ENCODE measurements at regions not wholly inside any gene's neighbourhood (a gene's known extent, or its start where the extent isn't known, plus 50 kb on each side); places are given as distances from the start of the nearest gene placed in this dataset.
"Not testable (repeated sequence)": the region's sequence is repeated elsewhere in the genome, so short reads cannot be mapped to it uniquely, and the experiment has no call there.

DNA sequence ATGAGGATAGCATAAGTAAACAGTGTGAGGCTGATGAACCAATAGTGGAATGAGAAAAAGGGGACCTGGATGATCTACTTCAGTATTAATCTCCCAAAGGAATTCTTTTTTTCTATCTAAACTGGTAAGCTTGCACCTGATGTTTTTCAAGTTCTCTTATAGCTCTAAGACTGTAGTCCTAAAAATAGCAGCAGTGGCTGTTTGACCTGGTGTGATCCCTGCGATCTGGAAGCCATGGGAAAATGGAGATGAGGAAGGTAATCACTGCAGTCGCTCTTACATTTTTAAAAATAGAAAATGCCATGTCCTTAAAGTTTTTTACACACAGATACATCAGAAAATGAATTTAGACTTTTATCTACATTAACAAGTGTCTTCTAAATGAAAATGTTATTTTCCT is 926.4 kb upstream of the SLC35B3 start:
- no peak for DNase-seq

- no peak for DNase-seq
Observed at GRCh38 chr6:9360881-9361280, 925.5 kb upstream of the SLC35B3 start.

DNA sequence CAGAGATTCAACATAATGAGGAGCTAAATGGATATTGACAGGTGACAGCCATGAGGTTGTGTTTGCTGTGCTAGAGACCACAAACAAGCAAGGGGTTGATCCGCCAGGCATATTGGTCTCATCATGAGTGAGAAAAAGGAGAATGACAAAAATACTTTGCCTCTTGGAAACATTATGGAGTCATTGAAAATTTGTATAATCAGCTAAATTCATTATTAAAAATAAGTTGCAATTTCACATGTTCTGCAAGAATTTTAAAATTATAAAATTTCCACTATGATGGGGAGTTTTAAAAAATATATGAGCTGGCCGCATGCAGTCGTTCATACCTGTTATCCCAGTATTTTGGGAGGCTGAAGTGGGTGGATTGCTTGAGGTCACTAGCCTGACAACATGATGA is 912.3 kb upstream of the SLC35B3 start:
- no peak for DNase-seq

- DNase-seq: no peak
Observed at GRCh38 chr6:9346923-9347322, 911.6 kb upstream of the SLC35B3 start.

GRCh38 chr6:9335431-9335830 is 900.1 kb upstream of the SLC35B3 start:
- DNase-seq: no peak

DNA sequence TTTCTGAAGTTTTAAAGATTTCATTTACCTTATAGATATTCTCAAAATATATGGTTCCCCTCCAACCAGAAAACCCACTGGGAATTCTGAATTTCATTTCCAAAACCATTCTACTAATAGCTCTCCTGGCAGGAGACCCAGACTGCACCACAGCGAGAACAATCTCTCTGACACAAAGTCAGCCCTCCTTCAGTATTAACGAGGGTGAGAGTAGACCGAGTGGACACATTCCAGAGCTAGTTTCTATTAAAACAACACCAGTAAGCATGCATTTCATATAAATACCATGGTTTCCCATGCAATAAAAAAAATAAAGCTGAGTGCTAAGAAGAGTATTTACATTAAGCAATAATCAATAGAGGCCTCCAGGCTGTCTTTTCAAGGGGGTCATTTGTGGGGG is 899.6 kb upstream of the SLC35B3 start:
- no peak for DNase-seq

DNA sequence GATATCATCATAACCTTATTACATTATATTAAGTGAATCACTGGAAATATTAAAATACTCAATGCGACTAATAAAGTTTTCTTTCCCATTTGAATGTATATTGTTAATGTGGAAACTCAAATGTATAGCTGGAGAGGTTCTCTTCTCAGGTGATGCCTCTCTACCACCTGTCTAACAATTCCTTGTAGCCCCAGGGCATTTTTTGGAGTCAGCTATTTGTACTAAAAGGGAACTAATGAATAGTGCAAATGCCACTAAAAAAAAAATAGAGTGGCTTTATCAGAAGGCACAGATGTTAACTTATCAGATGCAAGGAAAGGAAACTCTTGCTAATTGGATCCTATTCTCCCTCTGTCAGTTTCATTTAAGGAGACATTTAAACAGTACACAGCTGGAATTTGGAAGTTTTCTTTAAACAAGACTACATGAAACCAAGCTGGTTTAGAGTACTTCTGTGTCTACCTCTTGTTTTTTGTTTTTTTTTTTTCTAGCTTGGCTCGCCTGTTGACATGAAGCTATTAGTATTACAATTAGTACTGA is 897.0 kb upstream of the SLC35B3 start:
- DNase-seq: no peak

- DNase-seq: no peak
Observed at GRCh38 chr6:9316831-9317230, 881.5 kb upstream of the SLC35B3 start.

- no peak for DNase-seq
Observed at GRCh38 chr6:9315966-9316650, 880.8 kb upstream of the SLC35B3 start.

- DNase-seq: no peak
Observed at GRCh38 chr6:9308284-9308683, 872.9 kb upstream of the SLC35B3 start.

- DNase-seq: no peak
Observed at GRCh38 chr6:9307786-9308185, 872.4 kb upstream of the SLC35B3 start.

DNA sequence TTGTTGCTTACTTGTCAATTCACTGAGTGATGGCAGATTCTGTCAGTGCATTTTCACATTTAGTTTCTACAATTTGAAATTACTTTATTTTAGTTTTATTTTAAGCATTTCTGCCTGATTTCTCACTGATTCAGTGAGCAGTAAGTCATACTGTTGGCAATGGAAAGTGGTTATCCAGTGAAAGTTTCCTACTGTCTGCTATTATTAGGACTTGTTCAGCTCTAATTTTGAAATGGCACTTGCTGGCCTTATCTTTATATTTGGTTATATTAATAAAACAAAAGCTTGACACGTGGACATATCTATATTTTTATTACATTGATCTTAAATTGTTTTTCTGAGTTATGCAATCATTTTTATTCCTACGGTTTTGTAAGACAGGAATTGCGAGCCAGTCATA is 871.8 kb upstream of the SLC35B3 start:
- DNase-seq: no peak

GRCh38 chr6:9295644-9296043 is 860.3 kb upstream of the SLC35B3 start:
- no peak for DNase-seq

GRCh38 chr6:9292975-9293374 is 857.6 kb upstream of the SLC35B3 start:
- no peak for DNase-seq

DNA sequence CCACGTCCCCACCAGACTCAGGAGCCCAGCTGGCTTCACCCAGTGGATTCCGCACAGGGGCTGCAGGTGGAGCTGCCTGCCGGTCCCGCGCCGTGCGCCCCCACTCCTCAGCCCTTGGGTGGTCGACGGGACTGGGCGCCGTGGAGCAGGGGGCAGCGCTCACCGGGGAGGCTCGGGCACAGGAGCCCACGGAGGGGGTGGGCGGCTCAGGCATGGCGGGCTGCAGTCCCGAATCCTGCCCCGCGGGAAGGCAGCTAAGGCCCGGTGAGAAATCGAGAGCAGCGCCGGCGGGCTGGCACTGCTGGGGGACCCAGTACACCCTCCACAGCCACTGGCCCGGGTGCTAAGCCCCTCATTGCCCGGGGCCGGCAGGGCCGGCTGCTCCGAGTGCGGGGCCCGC is 855.0 kb upstream of the SLC35B3 start:
- DNase-seq: not testable (repeated sequence)

DNA sequence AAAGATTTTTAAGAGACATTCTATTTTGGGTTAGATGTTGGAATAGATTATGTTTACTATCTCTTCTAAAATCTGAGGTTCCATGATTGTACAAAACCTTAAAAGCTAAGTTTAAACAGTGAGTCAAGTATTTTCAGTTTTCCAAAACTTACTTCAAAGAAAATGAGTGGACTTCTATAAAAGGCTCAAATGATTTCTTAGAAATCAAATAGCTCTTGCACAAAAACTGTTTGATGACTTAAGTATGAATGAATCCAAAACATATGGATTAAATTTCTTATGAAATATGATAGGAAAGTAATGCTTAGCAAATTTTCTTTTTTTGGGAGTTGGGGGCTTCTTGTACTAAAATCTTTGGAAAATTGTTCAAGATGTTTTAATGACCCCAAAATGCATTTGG is 837.3 kb upstream of the SLC35B3 start:
- DNase-seq: no peak

- DNase-seq: no peak
Observed at GRCh38 chr6:9266741-9267140, 831.4 kb upstream of the SLC35B3 start.

- DNase-seq: no peak
Observed at GRCh38 chr6:9257215-9257614, 821.9 kb upstream of the SLC35B3 start.

DNA sequence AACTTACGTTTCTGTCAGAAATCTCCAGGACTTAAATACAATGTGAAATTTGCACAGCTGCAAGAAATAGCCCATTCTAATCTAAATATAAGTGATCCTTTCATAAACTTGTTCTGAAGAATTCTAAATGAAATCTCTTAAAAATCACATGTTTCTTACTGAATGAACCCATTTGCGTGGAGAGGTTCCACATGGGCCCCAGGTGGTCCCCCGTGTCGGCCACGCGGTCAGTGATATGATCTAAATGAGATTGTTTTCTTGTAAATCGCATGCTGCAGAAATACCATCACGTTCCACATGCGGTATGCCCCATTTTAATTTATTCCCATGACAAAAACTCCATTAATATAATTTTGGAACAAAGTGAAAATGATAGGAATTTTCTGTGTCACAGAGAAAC is 818.9 kb upstream of the SLC35B3 start:
- DNase-seq: no peak

DNA sequence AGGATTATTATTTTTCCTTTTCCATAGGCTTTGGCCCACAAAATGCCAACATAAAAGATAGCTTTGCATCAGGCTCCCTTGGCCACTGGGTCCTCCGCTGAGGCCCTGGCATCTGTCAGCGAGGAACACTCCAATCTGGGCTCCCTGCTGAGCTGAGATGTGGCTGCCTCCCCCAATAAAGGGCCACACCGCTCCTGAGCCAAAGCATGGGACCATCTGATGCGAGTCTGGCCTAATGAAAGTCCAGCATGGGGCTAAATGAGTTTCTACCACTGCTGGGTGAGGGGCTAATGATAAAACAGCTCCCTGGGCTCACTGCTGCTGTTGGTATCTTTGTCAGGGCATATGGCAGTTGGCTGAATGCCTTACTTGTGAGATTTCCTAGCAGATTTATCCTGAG is 817.5 kb upstream of the SLC35B3 start:
- DNase-seq: no peak

DNA sequence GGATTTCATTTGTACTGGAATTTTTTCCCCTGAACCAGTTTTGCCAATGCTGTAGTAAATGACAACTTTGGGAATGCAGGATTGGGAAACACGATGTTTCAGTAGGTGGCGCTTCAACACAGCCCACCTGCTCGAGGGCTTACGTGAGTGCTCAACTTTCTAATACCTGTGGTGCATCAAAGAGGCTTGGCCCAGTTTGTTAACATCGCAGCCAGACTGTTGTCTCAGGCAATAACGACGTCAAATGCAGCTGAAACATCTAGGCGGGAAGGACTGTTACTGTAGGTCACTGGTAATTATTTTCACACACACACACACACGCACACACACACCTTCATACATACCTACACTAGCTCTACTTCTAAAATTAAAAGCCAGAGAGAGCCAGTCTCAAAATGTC is 815.5 kb upstream of the SLC35B3 start:
- DNase-seq: no peak

- no peak for DNase-seq
Observed at GRCh38 chr6:9248133-9248532, 812.8 kb upstream of the SLC35B3 start.

- DNase-seq: no peak
Observed at GRCh38 chr6:9240861-9241260, 805.5 kb upstream of the SLC35B3 start.

- no peak for DNase-seq
Observed at GRCh38 chr6:9236443-9236842, 801.1 kb upstream of the SLC35B3 start.

- no peak for DNase-seq
Observed at GRCh38 chr6:9233686-9234085, 798.3 kb upstream of the SLC35B3 start.
